ENCODE measurements at regions not wholly inside any gene's neighbourhood (a gene's known extent, or its start where the extent isn't known, plus 50 kb on each side); places are given as distances from the start of the nearest gene placed in this dataset.

GRCh38 chr2:129768485-129769184 is 210.8 kb upstream of the RAB6C start:
- DNase-seq = no peak

DNA sequence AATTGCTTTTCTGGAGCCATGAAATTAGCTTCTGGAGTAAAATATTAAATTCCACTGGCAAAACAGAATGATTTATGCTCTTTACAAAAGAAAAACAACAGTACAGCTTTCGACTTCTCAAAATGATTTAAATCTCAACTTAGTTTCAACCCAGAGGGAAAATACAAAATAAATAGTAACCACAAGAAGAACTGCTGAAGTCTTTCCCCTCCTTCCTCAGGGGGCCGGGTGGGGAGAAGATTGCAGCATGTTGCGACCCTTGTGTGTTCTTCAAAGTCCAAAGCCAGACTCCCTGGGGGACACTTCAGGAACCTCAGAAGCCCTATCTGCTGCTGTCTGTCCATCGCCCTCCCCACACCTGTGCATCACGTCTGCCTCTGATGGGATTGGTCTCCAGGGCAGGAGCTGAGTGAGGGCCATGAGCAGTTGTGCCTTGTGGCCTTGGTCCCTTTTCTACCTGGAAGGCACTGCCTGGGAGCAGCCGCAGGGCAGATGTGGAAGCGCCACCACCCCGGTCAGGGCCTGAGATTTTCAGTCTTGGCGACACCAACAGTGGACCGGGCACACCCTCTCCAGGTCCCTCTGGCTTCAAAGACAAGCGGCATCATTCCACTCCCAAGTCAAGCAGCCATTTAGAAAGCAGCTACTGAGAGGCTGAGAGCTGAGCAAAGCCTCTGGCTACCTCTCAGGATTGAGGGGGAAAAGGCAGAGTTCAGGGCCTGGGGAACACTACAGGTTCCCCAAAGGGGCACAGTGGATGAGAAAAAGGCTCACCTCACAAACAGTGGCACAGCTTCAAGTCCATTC is 210.1 kb upstream of the RAB6C start:
- DNase-seq = no peak

GRCh38 chr2:129771418-129772189 is 207.9 kb upstream of the RAB6C start:
- DNase-seq = no peak

DNA sequence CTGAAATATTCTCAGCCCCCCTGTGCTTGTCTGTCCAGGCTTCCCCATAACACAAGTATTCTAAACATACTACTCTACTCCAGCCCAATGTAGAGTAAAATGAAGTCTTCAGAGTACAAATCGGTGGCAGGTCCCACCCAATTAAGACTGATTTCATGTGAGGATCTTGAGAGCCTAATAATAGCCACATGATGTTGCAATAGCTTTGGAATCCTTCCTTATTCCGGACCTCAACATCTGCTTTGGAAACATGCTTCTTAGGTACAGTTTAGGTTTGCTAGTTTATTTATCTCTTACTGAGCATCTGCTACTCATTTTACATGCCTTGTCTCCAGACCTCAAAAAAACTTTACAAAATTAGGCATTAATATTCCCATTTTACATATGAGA is 207.3 kb upstream of the RAB6C start:
- no peak for DNase-seq

DNA sequence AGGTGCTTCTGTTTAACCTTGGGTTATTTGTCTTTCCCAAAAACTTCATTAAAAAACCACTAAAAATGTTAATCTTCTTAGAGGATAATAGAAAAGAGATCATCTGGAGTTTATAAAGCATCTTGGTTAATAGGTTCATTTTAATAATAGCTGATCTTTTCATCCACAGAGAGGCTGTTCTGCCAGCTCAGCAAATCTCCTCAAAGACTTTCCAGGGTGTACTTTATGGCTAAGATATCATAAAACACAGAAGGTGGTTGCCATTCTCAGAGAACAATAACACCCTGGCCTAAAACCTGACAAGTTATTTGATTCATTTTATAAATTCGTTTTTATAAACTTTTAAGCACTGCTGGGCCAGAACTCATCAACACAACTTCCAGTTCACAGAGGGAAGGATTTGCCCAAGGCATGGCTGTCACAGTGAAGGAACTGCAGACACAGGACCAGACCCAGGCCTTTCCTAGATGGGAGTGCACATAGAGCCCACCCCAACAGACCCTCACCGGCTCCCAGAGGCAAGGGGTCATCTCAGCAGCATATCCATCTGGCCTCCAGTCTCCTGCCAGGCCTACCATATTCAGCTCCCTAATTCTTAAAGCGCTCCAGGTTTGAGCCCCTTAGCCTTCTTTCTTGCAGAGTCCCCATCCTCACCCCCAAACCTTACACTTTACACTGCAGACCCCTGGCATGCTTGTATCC is 203.4 kb upstream of the RAB6C start:
- DNase-seq = no peak

- no peak for DNase-seq
These were observed 202.3 kb upstream of the RAB6C start for GRCh38 chr2:129777146-129777545.

DNA sequence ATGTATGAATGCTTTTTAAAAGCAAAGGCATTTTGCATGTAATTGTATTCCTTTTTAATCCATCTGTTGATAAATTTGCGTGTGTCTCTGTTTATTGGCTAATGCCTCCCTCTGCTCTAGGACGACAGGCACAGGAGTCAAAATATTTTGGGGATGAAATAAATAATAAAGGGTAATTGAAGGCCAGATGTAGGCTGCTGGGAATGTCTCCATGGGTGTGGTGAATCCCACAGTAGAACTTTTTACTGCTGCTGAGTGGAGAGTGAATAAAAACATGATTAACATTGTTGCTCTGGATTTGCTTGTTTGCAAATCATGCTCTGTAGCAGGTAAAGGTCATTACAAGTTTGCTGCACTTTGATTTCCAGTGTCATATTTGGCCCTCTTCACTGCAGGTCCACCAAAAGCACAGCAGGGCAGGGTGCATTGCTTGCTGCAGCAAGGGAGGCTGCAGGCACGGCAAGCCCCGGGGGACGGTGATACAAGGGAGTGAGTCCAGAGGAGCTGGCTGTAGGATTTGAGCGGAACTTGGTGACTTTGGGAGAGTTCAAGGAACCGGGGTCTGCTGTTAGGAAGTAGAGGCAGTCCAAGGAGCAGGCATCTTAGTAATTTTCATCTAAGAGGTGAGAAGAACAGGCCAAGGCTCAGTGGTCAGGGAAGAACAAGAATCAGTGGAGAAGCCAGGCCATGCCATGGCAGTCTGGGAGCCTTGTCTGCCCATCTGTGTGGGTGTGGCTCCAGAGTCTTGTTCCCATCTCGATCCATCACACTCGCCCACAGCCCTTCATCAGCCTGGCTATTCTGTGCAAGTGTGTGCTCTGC is 201.5 kb upstream of the RAB6C start:
- DNase-seq = no peak

GRCh38 chr2:129778584-129778877 is 200.9 kb upstream of the RAB6C start:
- DNase-seq = no peak

- no peak for DNase-seq
These were observed 199.7 kb upstream of the RAB6C start for GRCh38 chr2:129779783-129780182.

DNA sequence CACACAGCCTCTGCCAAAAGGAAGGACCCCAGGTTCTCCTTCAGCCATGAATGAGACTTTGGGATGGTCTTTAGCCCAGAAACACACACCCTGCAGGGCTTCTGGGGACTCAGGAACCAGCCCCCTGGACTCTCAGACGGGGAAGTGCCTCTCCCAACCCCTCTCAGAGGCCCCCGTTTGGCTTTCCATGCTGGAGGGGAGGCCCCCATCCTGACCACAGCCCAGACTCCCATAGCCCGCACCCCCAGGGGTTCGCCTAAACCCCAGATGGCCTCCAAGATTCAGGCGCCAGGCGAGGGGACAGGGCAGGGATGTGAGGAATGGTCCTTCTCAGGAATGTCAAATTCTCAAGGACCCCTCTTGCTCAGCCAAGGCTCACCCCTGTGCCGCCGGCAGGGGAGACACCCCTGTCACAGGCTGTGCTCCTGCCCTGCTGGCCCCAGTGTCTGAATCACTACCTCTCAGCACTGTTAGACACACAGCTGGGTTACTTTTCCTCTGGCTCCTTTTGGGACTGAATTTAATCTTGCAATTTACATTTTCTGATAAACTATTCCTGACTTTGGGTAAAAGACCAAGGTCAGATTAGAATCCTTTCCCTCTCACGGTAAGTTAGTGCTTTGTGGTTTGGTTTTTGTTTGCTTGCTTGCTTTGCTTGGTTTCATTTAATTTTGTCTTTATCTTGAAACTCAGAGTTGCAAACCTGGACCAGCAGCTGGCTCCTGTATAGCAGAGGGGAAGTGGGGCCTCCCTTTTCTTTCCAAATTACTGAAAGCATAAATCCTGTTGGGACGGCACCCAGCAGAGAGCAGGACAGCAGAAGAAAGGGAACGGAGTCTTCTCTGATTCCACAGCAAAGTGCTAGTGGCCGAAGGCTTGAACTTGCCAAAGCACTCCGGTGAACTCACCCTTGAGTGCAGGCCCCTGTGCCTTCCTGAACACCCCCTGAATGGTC is 198.9 kb upstream of the RAB6C start:
- DNase-seq = no peak

- no peak for DNase-seq
These were observed 197.5 kb upstream of the RAB6C start for GRCh38 chr2:129781749-129782632.

- no peak for DNase-seq
These were observed 196.9 kb upstream of the RAB6C start for GRCh38 chr2:129782633-129782990.

GRCh38 chr2:129784486-129784885 is 195.0 kb upstream of the RAB6C start:
- no peak for DNase-seq

DNA sequence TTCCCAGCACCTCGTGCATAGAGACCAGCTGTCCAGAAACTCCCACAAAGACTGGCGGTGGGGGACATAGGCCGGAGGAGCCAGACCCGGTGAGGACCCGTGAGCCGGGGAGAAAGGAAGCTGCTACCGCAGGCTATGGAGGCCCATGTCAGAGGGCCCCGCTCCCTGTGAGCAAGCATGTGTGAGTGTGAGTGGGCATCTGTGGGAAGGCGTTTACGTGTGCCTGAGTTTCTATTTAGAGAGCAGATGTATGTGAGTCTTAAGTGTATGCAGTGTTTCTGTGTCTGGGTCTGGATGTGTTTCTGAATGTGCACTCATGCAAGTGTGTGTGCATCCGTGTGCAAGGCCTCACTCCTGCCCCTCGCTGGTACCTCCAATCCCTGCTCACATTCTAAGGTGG is 187.8 kb upstream of the RAB6C start:
- DNase-seq = no peak

- DNase-seq = no peak
These were observed 186.0 kb upstream of the RAB6C start for GRCh38 chr2:129793431-129793902.

DNA sequence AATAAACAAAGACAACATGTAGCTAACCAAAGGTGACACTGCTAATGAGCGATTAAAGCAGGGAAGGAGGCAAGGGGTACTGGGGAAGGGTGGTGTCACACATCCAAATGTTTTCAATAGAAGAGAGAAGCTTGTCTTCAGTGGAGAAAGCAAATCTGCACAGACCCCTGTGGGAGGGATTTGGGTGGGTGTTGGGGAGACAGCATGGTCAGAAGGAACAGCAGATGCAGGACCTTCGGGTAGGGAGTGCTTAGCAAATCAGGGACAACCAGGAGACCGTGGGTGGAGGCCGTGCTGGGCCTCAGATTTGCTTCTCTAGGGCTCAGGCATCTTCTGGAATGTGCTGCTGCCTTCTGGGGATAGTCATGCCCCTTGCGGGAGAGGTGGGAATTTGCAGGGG is 185.3 kb upstream of the RAB6C start:
- no peak for DNase-seq

DNA sequence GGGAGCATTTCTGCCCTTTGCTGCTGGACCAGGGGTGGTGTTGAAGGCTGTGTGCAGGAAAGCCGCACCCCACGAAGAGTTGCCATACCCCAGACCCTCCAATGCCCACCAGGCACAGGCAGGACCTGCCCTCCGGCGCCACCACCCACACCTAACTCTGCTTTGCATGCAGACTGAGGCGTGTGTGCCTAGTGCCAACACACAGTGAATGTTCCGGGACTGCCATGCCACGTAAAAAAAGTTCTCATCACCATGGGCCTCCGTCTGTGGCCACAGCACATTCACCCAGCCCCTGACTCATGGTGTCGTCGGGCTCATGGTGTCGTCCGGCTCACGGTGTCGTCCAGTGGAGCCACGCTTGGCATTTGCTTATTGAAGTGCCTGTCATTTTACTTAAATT is 184.9 kb upstream of the RAB6C start:
- no peak for DNase-seq

GRCh38 chr2:129796225-129796624 is 183.2 kb upstream of the RAB6C start:
- DNase-seq = no peak

DNA sequence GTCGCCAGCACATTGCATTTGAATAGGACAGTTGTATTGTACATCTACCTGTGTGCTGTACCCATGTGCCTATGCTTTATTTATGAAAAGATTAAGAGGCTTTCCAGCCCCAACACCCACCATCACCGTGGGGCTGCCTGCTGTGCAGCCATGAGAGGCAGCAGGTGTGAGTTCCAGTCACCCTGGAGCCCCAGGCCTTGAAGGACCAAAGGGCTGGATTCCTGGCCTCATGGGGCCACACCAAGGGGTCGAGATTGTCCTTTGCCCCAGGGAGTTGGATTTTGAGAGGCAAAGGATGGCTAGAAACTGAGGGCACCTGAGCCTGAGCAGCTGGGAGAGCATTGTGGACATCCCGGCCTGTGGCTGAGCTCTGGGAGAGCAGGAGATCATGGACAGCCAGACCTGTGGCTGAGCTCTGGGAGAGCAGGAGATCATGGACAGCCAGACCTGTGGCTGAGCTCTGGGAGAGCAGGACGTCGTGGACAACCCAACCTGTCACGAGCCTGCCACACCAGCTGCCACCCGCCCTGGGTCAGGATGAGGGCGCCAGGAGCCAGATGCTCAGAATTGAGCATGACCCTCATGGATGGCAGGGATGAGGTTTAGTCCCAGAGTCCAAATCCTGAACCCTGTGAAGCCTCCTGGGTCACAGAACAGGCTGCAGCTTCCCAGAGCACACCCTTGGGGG is 182.5 kb upstream of the RAB6C start:
- DNase-seq = no peak
